GM12878 (cell line): ENCODE measurements at regions not wholly inside any gene's neighbourhood (a gene's known extent, or its start where the extent isn't known, plus 50 kb on each side); places are given as distances from the start of the nearest gene placed in this dataset.

Experiments
- ATAC-seq: fragments of 200-7000 bp; cut with Tn5 transposase; 3 replicates; pipeline ENCODE4 v1.9.1; 2020; ENCODE audit warnings: mild to moderate bottlenecking, moderate library complexity
- BruUV-seq: library from RNA; stranded (reverse); fragments of 400-500 nt; replicated peaks from 2 replicates; lab custom pipeline; 2021; lab: Mats Ljungman, UMichigan
- CTCF ChIA-PET: fragments of 300-600 bp; sonication (Branson Sonifier 250); formaldehyde crosslinking; extraction: SDS; loops from one replicate; lab custom pipeline; 2021; ENCODE audit warnings: inconsistent platforms; lab: Yijun Ruan, JAX
- POLR2A ChIA-PET: fragments of 350-600 bp; formaldehyde crosslinking; extraction: SDS; loops from one replicate; lab custom pipeline; 2021; ENCODE audit warnings: inconsistent platforms; lab: Charles Lee
- RAD21 ChIA-PET: fragments of 300-600 bp; sonication (Branson Sonifier 250); formaldehyde crosslinking; loops from one replicate; lab custom pipeline; 2023; ENCODE audit warnings: antibody characterized with exemption; ENCODE audit not compliant: unreplicated experiment; lab: Charles Lee
- SMC1A ChIA-PET: fragments of 300-600 bp; sonication (Branson Sonifier 250); formaldehyde crosslinking; loops from one replicate; lab custom pipeline; 2023; ENCODE audit not compliant: unreplicated experiment, uncharacterized antibody; lab: Charles Lee
- DNase-seq: peaks from one replicate; pipeline ENCODE4 v3.0.0-alpha.2; 2011; ENCODE audit warnings: low read depth, low spot score
- FAIRE-seq: peaks from 3 replicates; lab custom pipeline; 2011; peaks lifted over from hg19 to GRCh38; lab: Jason Lieb, UNC
- H2AFZ ChIP-seq: 2 replicates; pipeline ENCODE4 v1.6.0; 2011; ENCODE audit warnings: low read depth, low read length, control low read depth; ENCODE audit not compliant: control insufficient read depth
- H3K27ac ChIP-seq: 2 replicates; pipeline ENCODE4 v1.5.1; 2011; ENCODE audit warnings: control low read depth; ENCODE audit not compliant: control insufficient read depth, insufficient read depth
- H3K27me3 ChIP-seq, 2 experiments: replicated peaks in 1 of 2; 2 replicates each; pipeline versions ENCODE4 v1.6.0 to v1.6.1; 2011; ENCODE audit warnings: low read length in 1 of 2; ENCODE audit not compliant: control insufficient read depth in 2 of 2, insufficient read depth in 2 of 2
- H3K36me3 ChIP-seq, 2 experiments: 2 replicates each; pipeline ENCODE4 v1.5.1; 2011; ENCODE audit warnings: low read length in 1 of 2; ENCODE audit not compliant: control insufficient read depth in 2 of 2, insufficient read depth in 2 of 2
- H3K4me1 ChIP-seq: 2 replicates; pipeline ENCODE4 v1.6.1; 2011; ENCODE audit warnings: mild to moderate bottlenecking, low read length, moderate library complexity, mixed read lengths; ENCODE audit not compliant: control insufficient read depth, insufficient read depth
- H3K4me2 ChIP-seq: 2 replicates; pipeline ENCODE4 v1.6.0; 2011; ENCODE audit warnings: control low read depth; ENCODE audit not compliant: control insufficient read depth, insufficient read depth
- H3K4me3 ChIP-seq: fragments of 200-600 bp; sonication (generic); 2 replicates; pipeline ENCODE4 v1.5.1; 2016
- H3K79me2 ChIP-seq: 2 replicates; pipeline ENCODE4 v1.6.0; 2011; ENCODE audit warnings: low read length; ENCODE audit not compliant: control insufficient read depth, insufficient read depth
- H3K9ac ChIP-seq: 2 replicates; pipeline ENCODE4 v1.8.0; 2011; ENCODE audit warnings: low read length, control low read depth, mixed read lengths; ENCODE audit not compliant: control insufficient read depth, insufficient read depth
- H3K9me3 ChIP-seq: replicated peaks from 3 replicates; pipeline ENCODE4 v1.5.1; 2011; ENCODE audit warnings: mild to moderate bottlenecking, low read length; ENCODE audit not compliant: control insufficient read depth, insufficient read depth
- H4K20me1 ChIP-seq: 2 replicates; pipeline ENCODE4 v1.6.0; 2011; ENCODE audit not compliant: control insufficient read depth, insufficient read depth
- BACH1 ChIP-seq: fragments of 450-650 bp; IDR thresholded peaks from 2 replicates; pipeline ENCODE4 v1.6.1; 2017; ENCODE audit warnings: mild to moderate bottlenecking, borderline replicate concordance
- BRCA1 ChIP-seq: IDR thresholded peaks from 2 replicates; pipeline ENCODE4 v1.6.1; 2011; ENCODE audit warnings: low read depth, low read length, improper control_type of control experiment
- EED ChIP-seq: sonication (generic); IDR thresholded peaks from 2 replicates; pipeline ENCODE4 v1.6.1; 2016; ENCODE audit warnings: antibody characterized with exemption, low read depth
- HDAC6 ChIP-seq: fragments of 200-600 bp; sonication (generic); IDR thresholded peaks from one replicate; pipeline ENCODE4 v1.8.0; 2017; ENCODE audit warnings: antibody characterized with exemption; ENCODE audit not compliant: unreplicated experiment
- HSF1 ChIP-seq: fragments of 150-350 bp; IDR thresholded peaks from 2 replicates; pipeline ENCODE4 v1.6.1; 2014; ENCODE audit warnings: mild to moderate bottlenecking, low read depth, low read length
- MEF2B ChIP-seq: fragments of 450-650 bp; IDR thresholded peaks from 2 replicates; pipeline ENCODE4 v1.6.1; 2018; ENCODE audit warnings: mild to moderate bottlenecking, moderate library complexity; ENCODE audit not compliant: partially characterized antibody, poor library complexity, severe bottlenecking
- MXI1 ChIP-seq: fragments of 150-350 bp; IDR thresholded peaks from 2 replicates; pipeline ENCODE4 v1.6.1; 2011; ENCODE audit warnings: low read depth, mild to moderate bottlenecking, inconsistent platforms, low read length, improper control_type of control experiment
- NFXL1 ChIP-seq: fragments of 450-650 bp; IDR thresholded peaks from 2 replicates; pipeline ENCODE4 v1.6.1; 2017; ENCODE audit warnings: antibody characterized with exemption, mild to moderate bottlenecking, borderline replicate concordance
- POLR2A ChIP-seq: IDR thresholded peaks from 2 replicates; pipeline ENCODE4 v1.6.1; 2011; ENCODE audit warnings: low read depth, mild to moderate bottlenecking, low read length
- RELB ChIP-seq: fragments of 450-650 bp; IDR thresholded peaks from 2 replicates; pipeline ENCODE4 v1.6.1; 2017; ENCODE audit warnings: low read depth, mild to moderate bottlenecking, moderate library complexity
- RFX5 ChIP-seq: IDR thresholded peaks from 2 replicates; pipeline ENCODE4 v1.6.1; 2011; ENCODE audit warnings: low read depth, low read length, improper control_type of control experiment
- RUNX3 ChIP-seq: IDR thresholded peaks from 2 replicates; pipeline ENCODE4 v1.6.1; 2012; ENCODE audit warnings: low read length, inconsistent platforms
- SMC3 ChIP-seq: IDR thresholded peaks from 2 replicates; pipeline ENCODE4 v1.6.1; 2011; ENCODE audit warnings: low read length, improper control_type of control experiment, borderline replicate concordance
- SP1 ChIP-seq: IDR thresholded peaks from one replicate; pipeline ENCODE4 v1.6.1; 2011; ENCODE audit warnings: low read depth, low read length
- SRF ChIP-seq, 2 experiments: IDR thresholded peaks; 2 replicates each; pipeline ENCODE4 v1.6.1; 2011; ENCODE audit warnings: low read depth in 2 of 2, low read length in 2 of 2, mild to moderate bottlenecking in 1 of 2, moderate library complexity in 1 of 2
- TARDBP ChIP-seq: IDR thresholded peaks from 2 replicates; pipeline ENCODE4 v1.6.1; 2016; ENCODE audit warnings: borderline replicate concordance
- YY1 ChIP-seq: IDR thresholded peaks from 2 replicates; pipeline ENCODE4 v1.6.1; 2011; ENCODE audit warnings: low read depth, mild to moderate bottlenecking, low read length
- ZBTB11 ChIP-seq: fragments of 450-650 bp; formaldehyde crosslinking; IDR thresholded peaks from 2 replicates; pipeline ENCODE4 v1.5.0; 2022; ENCODE audit warnings: mild to moderate bottlenecking, missing genetic modification characterization
- ZNF622 ChIP-seq: fragments of 450-650 bp; IDR thresholded peaks from 2 replicates; pipeline ENCODE4 v1.6.1; 2017; ENCODE audit warnings: mild to moderate bottlenecking, inconsistent platforms
- WGBS: methylation state at CpG from one replicate; pipeline ENCODE4 v1.1.6; 2016; ENCODE audit warnings: low lambda C conversion rate; ENCODE audit not compliant: insufficient replicate concordance, insufficient coverage; ENCODE audit errors: missing lambda C conversion rate; 5-methylcytosine and 5-hydroxymethylcytosine counted together
- in situ Hi-C: fragments of 300-500 bp; cut with MboI; formaldehyde crosslinking; loops from 9 replicates; pipeline ENCODE4 v1.14.3; 2018; ENCODE audit warnings: mixed read lengths
- intact Hi-C: fragments of 100-400 bp; cut with micrococcal nuclease; formaldehyde crosslinking; loops from one replicate; pipeline ENCODE4 v1.14.2; 2022; ENCODE audit not compliant: unreplicated experiment

GRCh38 chr5:2201421-2201820, 318.7 kb upstream of the IRX4 start:
- POLR2A ChIA-PET = no interaction called here
- Histone ChIP-seq H2AFZ (no peak overlapping the region), H3K9ac (no peak overlapping the region), H3K36me3 (no peaks in the 10 kb centered on the region)
- in situ Hi-C loops = no loop called here
- TF ChIP-seq RELB (no peak), SP1 (no peak), MXI1 (no peak), MEF2B (no peak), SRF (IDR thresholded peaks at IDR 0.05; ENCODE audit: low read depth in 2 of 2, low read length in 2 of 2) (no peak), RUNX3 (no peak), SMC3 (no peak), HSF1 (no peak), BRCA1 (no peak), ZBTB11 (CRISPR knock-in tag) (no peak), ZNF622 (no peak), HDAC6 (no peak), BACH1 (no peak), EED (no peak), NFXL1 (no peak), YY1 (no peak), TARDBP (no peak), POLR2A (no peak), RFX5 (no peak)
- TF ChIP-seq, all 136 proteins: peak for 0
- Histone ChIP-seq H3K79me2 (no peaks in the 10 kb centered on the region), H3K4me1 (no peaks in the 10 kb centered on the region), H3K4me2 (no peak overlapping the region), H3K4me3 (no peak overlapping the region), H3K27me3 (no peaks in the 10 kb centered on the region), H3K27ac (no peak overlapping the region), H4K20me1 (no peaks in the 10 kb centered on the region), H3K9me3 (no peaks in the 10 kb centered on the region)
- BruUV-seq = no TSS peak
- ATAC-seq (no peak), FAIRE-seq (no peak), DNase-seq (no peak)
- SMC1A ChIA-PET = no interaction called here
- RAD21 ChIA-PET = no interaction called here
- CTCF ChIA-PET = no interaction called here
- 0% methylated on average over 2 of the region's 2 CpGs for WGBS
- intact Hi-C loops = no loop called here
